GM23338 (cell line): ENCODE measurements at regions not wholly inside any gene's neighbourhood (a gene's known extent, or its start where the extent isn't known, plus 50 kb on each side); places are given as distances from the start of the nearest gene placed in this dataset.

Experiments
- ATAC-seq: fragments of 200-7000 bp; cut with Tn5 transposase; 3 replicates; pipeline ENCODE4 v1.9.1; 2020
- DNase-seq: peaks from one replicate; pipeline ENCODE4 v3.0.0-alpha.2; 2015; ENCODE audit warnings: low spot score
- H2AFZ ChIP-seq: fragments of 200-600 bp; sonication (generic); 2 replicates; pipeline ENCODE4 v1.8.0; 2016; ENCODE audit warnings: antibody characterized with exemption, mild to moderate bottlenecking, moderate library complexity
- H3F3A ChIP-seq: fragments of 200-600 bp; sonication (generic); replicated peaks from 2 replicates; pipeline ENCODE4 v1.8.0; 2017; ENCODE audit warnings: antibody characterized with exemption, mixed run types, low read depth
- H3K27ac ChIP-seq: fragments of 200-600 bp; sonication (generic); 2 replicates; pipeline ENCODE4 v1.6.1; 2016; ENCODE audit warnings: low read depth
- H3K27me3 ChIP-seq: fragments of 200-600 bp; sonication (generic); 2 replicates; pipeline ENCODE4 v1.8.0; 2016; ENCODE audit warnings: mild to moderate bottlenecking, mixed run types, moderate library complexity; ENCODE audit not compliant: insufficient read depth
- H3K36me3 ChIP-seq: fragments of 200-600 bp; sonication (generic); 2 replicates; pipeline ENCODE4 v1.8.0; 2016; ENCODE audit warnings: mild to moderate bottlenecking; ENCODE audit not compliant: insufficient read depth
- H3K4me1 ChIP-seq: fragments of 200-600 bp; sonication (generic); 2 replicates; pipeline ENCODE4 v1.8.0; 2016; ENCODE audit warnings: mild to moderate bottlenecking, moderate library complexity; ENCODE audit not compliant: insufficient read depth
- H3K4me2 ChIP-seq: fragments of 200-600 bp; sonication (generic); 2 replicates; pipeline ENCODE4 v1.7.1; 2017; ENCODE audit warnings: mixed run types
- H3K4me3 ChIP-seq: fragments of 200-600 bp; sonication (generic); 2 replicates; pipeline ENCODE4 v1.6.1; 2016; ENCODE audit warnings: mixed run types
- H3K79me2 ChIP-seq: fragments of 200-600 bp; sonication (generic); replicated peaks from 2 replicates; pipeline ENCODE4 v1.8.0; 2017; ENCODE audit warnings: mild to moderate bottlenecking; ENCODE audit not compliant: insufficient read depth
- H3K9me2 ChIP-seq: fragments of 200-600 bp; sonication (generic); 2 replicates; pipeline ENCODE4 v1.8.0; 2017; ENCODE audit not compliant: insufficient read depth
- H4K20me1 ChIP-seq: fragments of 200-600 bp; sonication (generic); replicated peaks from 2 replicates; pipeline ENCODE4 v1.8.0; 2017; ENCODE audit warnings: mild to moderate bottlenecking; ENCODE audit not compliant: insufficient read depth
- H3K27ac Mint-ChIP-seq: 2 replicates; pipeline ENCODE4 v1.8.0; 2020; ENCODE audit warnings: inconsistent platforms, mild to moderate bottlenecking, moderate library complexity, mixed read lengths
- H3K27me3 Mint-ChIP-seq: 3 replicates; pipeline ENCODE4 v1.8.0; 2022; ENCODE audit warnings: low read depth, mild to moderate bottlenecking, moderate library complexity, mixed read lengths, inconsistent platforms; ENCODE audit not compliant: insufficient read depth, poor library complexity
- H3K36me3 Mint-ChIP-seq: 3 replicates; pipeline ENCODE4 v1.8.0; 2021; ENCODE audit warnings: low read depth, mild to moderate bottlenecking, inconsistent platforms, moderate library complexity, mixed read lengths
- H3K4me1 Mint-ChIP-seq: 3 replicates; pipeline ENCODE4 v1.8.0; 2020; ENCODE audit warnings: mild to moderate bottlenecking, inconsistent platforms, mixed read lengths
- H3K4me3 Mint-ChIP-seq: 3 replicates; pipeline ENCODE4 v1.8.0; 2021; ENCODE audit warnings: moderate library complexity, mild to moderate bottlenecking, inconsistent platforms, mixed read lengths
- H3K9me3 Mint-ChIP-seq: 3 replicates; pipeline ENCODE4 v1.8.0; 2020; ENCODE audit warnings: moderate library complexity, mild to moderate bottlenecking, inconsistent platforms, mixed read lengths
- CREB1 ChIP-seq: fragments of 250-450 bp; sonication (Bioruptor Pico); IDR thresholded peaks from 2 replicates; pipeline ENCODE4 v1.5.0; 2020; ENCODE audit warnings: low read depth, mild to moderate bottlenecking, moderate library complexity
- EZH2 ChIP-seq: fragments of 200-600 bp; sonication (generic); IDR thresholded peaks from one replicate; pipeline ENCODE4 v1.8.0; 2017; ENCODE audit warnings: antibody characterized with exemption, mild to moderate bottlenecking, low read depth; ENCODE audit not compliant: unreplicated experiment
- EZH2phosphoT487 ChIP-seq: fragments of 200-600 bp; sonication (generic); IDR thresholded peaks from one replicate; pipeline ENCODE4 v1.8.1; 2018; ENCODE audit warnings: antibody characterized with exemption; ENCODE audit not compliant: unreplicated experiment
- POLR2AphosphoS5 ChIP-seq: IDR thresholded peaks from 2 replicates; pipeline ENCODE4 v1.6.1; 2016; ENCODE audit warnings: antibody characterized with exemption, low read depth
- STAT1 ChIP-seq: IDR thresholded peaks from one replicate; pipeline ENCODE4 v1.6.1; 2016; ENCODE audit warnings: antibody characterized with exemption; ENCODE audit not compliant: unreplicated experiment
- TF ChIP-seq, protein P1 (sequence below): IDR thresholded peaks from one replicate; pipeline ENCODE4 v1.6.1; 2018; ENCODE audit warnings: antibody characterized with exemption; ENCODE audit not compliant: unreplicated experiment
- TF ChIP-seq, protein P2 (sequence below): fragments of 250-450 bp; sonication (Bioruptor Pico); IDR thresholded peaks from 2 replicates; pipeline ENCODE4 v1.5.0; 2020; ENCODE audit warnings: mild to moderate bottlenecking, moderate library complexity
- TF ChIP-seq, protein P3 (sequence below), 2 experiments: fragments of 200-600 bp in 1 of 2; sonication (generic) in 1 of 2; conservative IDR thresholded peaks; 2 replicates each; pipeline versions ENCODE4 v1.5.1 to v1.6.1; 2016 to 2017; ENCODE audit warnings: antibody characterized with exemption in 2 of 2, low read depth in 2 of 2, mild to moderate bottlenecking in 2 of 2, moderate library complexity in 1 of 2

DNA sequence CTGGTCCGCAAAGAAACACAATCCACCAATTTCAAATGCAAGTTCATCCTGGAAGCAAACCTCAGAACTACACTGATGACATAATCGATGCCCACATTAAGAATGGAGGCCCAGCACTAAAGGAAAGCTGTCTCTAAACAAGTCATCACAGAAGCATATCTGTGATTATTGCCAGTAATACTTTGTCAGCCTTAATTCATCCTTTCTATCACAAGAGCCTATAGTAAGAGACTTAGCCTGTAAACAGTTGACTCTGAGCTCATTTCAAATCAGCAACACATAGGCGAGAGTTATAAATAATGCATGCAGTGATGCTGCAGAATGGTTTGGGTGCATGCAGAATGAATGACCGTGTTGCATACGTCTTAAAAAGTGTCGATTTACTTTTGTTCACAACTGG lies 105.9 kb upstream of the ZFP42 start:
- H3K4me3 ChIP-seq: no peak overlapping the region
- H3K79me2 ChIP-seq: no peaks in the 10 kb centered on the region
- H3K9me2 ChIP-seq: no peaks in the 10 kb centered on the region
- H3K27me3 Mint-ChIP-seq: peaks cover 2% of the 10 kb centered on the region
- H2AFZ ChIP-seq: no peak overlapping the region; the same call in 1 of the 2 replicates
- no peak for ATAC-seq
- H3K4me1 Mint-ChIP-seq: no peaks in the 10 kb centered on the region
- H3F3A ChIP-seq: no peaks in the 10 kb centered on the region
- H3K4me2 ChIP-seq: no peak overlapping the region
- H3K36me3 ChIP-seq: no peaks in the 10 kb centered on the region
- no peak overlapping the region for H3K27ac Mint-ChIP-seq
- H4K20me1 ChIP-seq: no peaks in the 10 kb centered on the region
- no peak overlapping the region for H3K4me3 Mint-ChIP-seq
- H3K27ac ChIP-seq: no peak overlapping the region
- TF ChIP-seq EZH2 (no peak), POLR2AphosphoS5 (no peak), CREB1 (CRISPR knock-in tag) (no peak), STAT1 (no peak), EZH2phosphoT487 (no peak)
- TF ChIP-seq, protein P1, sequence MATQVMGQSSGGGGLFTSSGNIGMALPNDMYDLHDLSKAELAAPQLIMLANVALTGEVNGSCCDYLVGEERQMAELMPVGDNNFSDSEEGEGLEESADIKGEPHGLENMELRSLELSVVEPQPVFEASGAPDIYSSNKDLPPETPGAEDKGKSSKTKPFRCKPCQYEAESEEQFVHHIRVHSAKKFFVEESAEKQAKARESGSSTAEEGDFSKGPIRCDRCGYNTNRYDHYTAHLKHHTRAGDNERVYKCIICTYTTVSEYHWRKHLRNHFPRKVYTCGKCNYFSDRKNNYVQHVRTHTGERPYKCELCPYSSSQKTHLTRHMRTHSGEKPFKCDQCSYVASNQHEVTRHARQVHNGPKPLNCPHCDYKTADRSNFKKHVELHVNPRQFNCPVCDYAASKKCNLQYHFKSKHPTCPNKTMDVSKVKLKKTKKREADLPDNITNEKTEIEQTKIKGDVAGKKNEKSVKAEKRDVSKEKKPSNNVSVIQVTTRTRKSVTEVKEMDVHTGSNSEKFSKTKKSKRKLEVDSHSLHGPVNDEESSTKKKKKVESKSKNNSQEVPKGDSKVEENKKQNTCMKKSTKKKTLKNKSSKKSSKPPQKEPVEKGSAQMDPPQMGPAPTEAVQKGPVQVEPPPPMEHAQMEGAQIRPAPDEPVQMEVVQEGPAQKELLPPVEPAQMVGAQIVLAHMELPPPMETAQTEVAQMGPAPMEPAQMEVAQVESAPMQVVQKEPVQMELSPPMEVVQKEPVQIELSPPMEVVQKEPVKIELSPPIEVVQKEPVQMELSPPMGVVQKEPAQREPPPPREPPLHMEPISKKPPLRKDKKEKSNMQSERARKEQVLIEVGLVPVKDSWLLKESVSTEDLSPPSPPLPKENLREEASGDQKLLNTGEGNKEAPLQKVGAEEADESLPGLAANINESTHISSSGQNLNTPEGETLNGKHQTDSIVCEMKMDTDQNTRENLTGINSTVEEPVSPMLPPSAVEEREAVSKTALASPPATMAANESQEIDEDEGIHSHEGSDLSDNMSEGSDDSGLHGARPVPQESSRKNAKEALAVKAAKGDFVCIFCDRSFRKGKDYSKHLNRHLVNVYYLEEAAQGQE: no peak
- TF ChIP-seq, protein P2, sequence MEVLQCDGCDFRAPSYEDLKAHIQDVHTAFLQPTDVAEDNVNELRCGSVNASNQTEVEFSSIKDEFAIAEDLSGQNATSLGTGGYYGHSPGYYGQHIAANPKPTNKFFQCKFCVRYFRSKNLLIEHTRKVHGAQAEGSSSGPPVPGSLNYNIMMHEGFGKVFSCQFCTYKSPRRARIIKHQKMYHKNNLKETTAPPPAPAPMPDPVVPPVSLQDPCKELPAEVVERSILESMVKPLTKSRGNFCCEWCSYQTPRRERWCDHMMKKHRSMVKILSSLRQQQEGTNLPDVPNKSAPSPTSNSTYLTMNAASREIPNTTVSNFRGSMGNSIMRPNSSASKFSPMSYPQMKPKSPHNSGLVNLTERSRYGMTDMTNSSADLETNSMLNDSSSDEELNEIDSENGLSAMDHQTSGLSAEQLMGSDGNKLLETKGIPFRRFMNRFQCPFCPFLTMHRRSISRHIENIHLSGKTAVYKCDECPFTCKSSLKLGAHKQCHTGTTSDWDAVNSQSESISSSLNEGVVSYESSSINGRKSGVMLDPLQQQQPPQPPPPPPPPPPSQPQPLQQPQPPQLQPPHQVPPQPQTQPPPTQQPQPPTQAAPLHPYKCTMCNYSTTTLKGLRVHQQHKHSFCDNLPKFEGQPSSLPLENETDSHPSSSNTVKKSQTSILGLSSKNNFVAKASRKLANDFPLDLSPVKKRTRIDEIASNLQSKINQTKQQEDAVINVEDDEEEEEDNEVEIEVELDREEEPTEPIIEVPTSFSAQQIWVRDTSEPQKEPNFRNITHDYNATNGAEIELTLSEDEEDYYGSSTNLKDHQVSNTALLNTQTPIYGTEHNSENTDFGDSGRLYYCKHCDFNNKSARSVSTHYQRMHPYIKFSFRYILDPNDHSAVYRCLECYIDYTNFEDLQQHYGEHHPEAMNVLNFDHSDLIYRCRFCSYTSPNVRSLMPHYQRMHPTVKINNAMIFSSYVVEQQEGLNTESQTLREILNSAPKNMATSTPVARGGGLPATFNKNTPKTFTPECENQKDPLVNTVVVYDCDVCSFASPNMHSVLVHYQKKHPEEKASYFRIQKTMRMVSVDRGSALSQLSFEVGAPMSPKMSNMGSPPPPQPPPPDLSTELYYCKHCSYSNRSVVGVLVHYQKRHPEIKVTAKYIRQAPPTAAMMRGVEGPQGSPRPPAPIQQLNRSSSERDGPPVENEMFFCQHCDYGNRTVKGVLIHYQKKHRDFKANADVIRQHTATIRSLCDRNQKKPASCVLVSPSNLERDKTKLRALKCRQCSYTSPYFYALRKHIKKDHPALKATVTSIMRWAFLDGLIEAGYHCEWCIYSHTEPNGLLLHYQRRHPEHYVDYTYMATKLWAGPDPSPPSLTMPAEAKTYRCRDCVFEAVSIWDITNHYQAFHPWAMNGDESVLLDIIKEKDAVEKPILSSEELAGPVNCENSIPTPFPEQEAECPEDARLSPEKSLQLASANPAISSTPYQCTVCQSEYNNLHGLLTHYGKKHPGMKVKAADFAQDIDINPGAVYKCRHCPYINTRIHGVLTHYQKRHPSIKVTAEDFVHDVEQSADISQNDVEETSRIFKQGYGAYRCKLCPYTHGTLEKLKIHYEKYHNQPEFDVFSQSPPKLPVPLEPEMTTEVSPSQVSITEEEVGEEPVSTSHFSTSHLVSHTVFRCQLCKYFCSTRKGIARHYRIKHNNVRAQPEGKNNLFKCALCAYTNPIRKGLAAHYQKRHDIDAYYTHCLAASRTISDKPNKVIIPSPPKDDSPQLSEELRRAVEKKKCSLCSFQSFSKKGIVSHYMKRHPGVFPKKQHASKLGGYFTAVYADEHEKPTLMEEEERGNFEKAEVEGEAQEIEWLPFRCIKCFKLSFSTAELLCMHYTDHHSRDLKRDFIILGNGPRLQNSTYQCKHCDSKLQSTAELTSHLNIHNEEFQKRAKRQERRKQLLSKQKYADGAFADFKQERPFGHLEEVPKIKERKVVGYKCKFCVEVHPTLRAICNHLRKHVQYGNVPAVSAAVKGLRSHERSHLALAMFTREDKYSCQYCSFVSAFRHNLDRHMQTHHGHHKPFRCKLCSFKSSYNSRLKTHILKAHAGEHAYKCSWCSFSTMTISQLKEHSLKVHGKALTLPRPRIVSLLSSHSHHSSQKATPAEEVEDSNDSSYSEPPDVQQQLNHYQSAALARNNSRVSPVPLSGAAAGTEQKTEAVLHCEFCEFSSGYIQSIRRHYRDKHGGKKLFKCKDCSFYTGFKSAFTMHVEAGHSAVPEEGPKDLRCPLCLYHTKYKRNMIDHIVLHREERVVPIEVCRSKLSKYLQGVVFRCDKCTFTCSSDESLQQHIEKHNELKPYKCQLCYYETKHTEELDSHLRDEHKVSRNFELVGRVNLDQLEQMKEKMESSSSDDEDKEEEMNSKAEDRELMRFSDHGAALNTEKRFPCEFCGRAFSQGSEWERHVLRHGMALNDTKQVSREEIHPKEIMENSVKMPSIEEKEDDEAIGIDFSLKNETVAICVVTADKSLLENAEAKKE: no peak
- TF ChIP-seq, protein P3, sequence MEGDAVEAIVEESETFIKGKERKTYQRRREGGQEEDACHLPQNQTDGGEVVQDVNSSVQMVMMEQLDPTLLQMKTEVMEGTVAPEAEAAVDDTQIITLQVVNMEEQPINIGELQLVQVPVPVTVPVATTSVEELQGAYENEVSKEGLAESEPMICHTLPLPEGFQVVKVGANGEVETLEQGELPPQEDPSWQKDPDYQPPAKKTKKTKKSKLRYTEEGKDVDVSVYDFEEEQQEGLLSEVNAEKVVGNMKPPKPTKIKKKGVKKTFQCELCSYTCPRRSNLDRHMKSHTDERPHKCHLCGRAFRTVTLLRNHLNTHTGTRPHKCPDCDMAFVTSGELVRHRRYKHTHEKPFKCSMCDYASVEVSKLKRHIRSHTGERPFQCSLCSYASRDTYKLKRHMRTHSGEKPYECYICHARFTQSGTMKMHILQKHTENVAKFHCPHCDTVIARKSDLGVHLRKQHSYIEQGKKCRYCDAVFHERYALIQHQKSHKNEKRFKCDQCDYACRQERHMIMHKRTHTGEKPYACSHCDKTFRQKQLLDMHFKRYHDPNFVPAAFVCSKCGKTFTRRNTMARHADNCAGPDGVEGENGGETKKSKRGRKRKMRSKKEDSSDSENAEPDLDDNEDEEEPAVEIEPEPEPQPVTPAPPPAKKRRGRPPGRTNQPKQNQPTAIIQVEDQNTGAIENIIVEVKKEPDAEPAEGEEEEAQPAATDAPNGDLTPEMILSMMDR (conservative IDR thresholded peaks at IDR 0.05; ENCODE audit: low read depth in 2 of 2): no peak
- no peak for DNase-seq
- no peaks in the 10 kb centered on the region for H3K36me3 Mint-ChIP-seq
- no peaks in the 10 kb centered on the region for H3K9me3 Mint-ChIP-seq
- 0 out of 2 replicates have a peak, but pooled peaks cover under 1% of the 10 kb centered on the region for H3K4me1 ChIP-seq
- H3K27me3 ChIP-seq: no peaks in the 10 kb centered on the region
